Aorta (tissue), 5 donors: ENCODE measurements at regions not wholly inside any gene's neighbourhood (a gene's known extent, or its start where the extent isn't known, plus 50 kb on each side); places are given as distances from the start of the nearest gene placed in this dataset.

Experiments
- ATAC-seq: fragments of 200-7000 bp; cut with Tn5 transposase; one replicate; pipeline ENCODE4 v1.9.1; 2022; ENCODE audit warnings: moderate library complexity; ENCODE audit not compliant: low FRiP score
- DNase-seq, 2 donors: peaks; one replicate each; pipeline ENCODE4 v3.0.0-alpha.2; 2020
- H3K27ac ChIP-seq, 2 donors: one replicate each; pipeline ENCODE4 v1.5.1; 2013; ENCODE audit warnings: low read length in 2 of 2, mild to moderate bottlenecking in 2 of 2, moderate library complexity in 2 of 2, control low read depth in 1 of 2, inconsistent platforms in 1 of 2, low read depth in 1 of 2
- H3K27me3 ChIP-seq, 2 donors: one replicate each; pipeline ENCODE4 v1.6.1; 2013; ENCODE audit warnings: control low read depth in 1 of 2, low read length in 1 of 2, mild to moderate bottlenecking in 1 of 2, moderate library complexity in 1 of 2; ENCODE audit not compliant: insufficient read depth in 2 of 2, control insufficient read depth in 1 of 2
- H3K36me3 ChIP-seq, 2 donors: one replicate each; pipeline ENCODE4 v1.6.1; 2013; ENCODE audit warnings: control low read depth in 1 of 2, low read length in 1 of 2, mild to moderate bottlenecking in 1 of 2; ENCODE audit not compliant: insufficient read depth in 2 of 2, control insufficient read depth in 1 of 2
- H3K4me1 ChIP-seq, 2 donors: one replicate each; pipeline ENCODE4 v1.6.1; 2013; ENCODE audit warnings: low read length in 2 of 2, control low read depth in 1 of 2, mild to moderate bottlenecking in 1 of 2, moderate library complexity in 1 of 2; ENCODE audit not compliant: insufficient read depth in 2 of 2, control insufficient read depth in 1 of 2
- H3K4me3 ChIP-seq, 2 donors: one replicate each; pipeline ENCODE4 v1.5.1; 2013; ENCODE audit warnings: low read length in 2 of 2, control low read depth in 1 of 2, mild to moderate bottlenecking in 1 of 2
- H3K9me3 ChIP-seq: one replicate; pipeline ENCODE4 v1.6.1; 2013; ENCODE audit warnings: mild to moderate bottlenecking, low read length; ENCODE audit not compliant: control insufficient read depth
- WGBS, 2 donors: extraction: QIAGEN DNeasy Blood & Tissue Kit; methylation state at CpG; one replicate each; pipeline ENCODE4 v1.1.7; 2013; 5-methylcytosine and 5-hydroxymethylcytosine counted together
- intact Hi-C, 2 donors: fragments of 100-400 bp; cut with DNase I; formaldehyde crosslinking; loops; one replicate each; pipeline versions ENCODE4 v1.14.2 to v1.15.0; 2022
- donor health status: healthy with polysubstance abuse.
- donor health status: Bipolar disorder and iron deficiency.
- donor health status: DM: no; HTN: no; CAD: no.
- donor health status: DM: no; HTN: no; CAD: no.
- donor health status: DM: yes; HTN: yes; CAD: no.

GRCh38 chr5:135232958-135233357 is 166.1 kb downstream of the MACROH2A1 start:
- no peaks in the 10 kb centered on the region for H3K36me3 ChIP-seq
- no peak overlapping the region for H3K4me3 ChIP-seq
- WGBS, 2 donors, result 5 to 8% methylated on average over 8 of the region's 8 CpGs
- intact Hi-C loops, result no loop called here
- H3K9me3 ChIP-seq, result no peaks in the 10 kb centered on the region
- no peaks in the 10 kb centered on the region for H3K4me1 ChIP-seq
- peak overlapping the region in 1 of 2 donors; percentile 4 for H3K27ac ChIP-seq
- peak; percentile 47 for ATAC-seq
- no peaks in the 10 kb centered on the region for H3K27me3 ChIP-seq
- peak in 1 of 2 donors; percentile 60 for DNase-seq

- no peaks in the 10 kb centered on the region for H3K27me3 ChIP-seq
- intact Hi-C loops, result no loop called here
- DNase-seq (peak in 1 of 2 donors; percentile 38), ATAC-seq (no peak)
- no peaks in the 10 kb centered on the region for H3K36me3 ChIP-seq
- H3K27ac ChIP-seq, result no peak overlapping the region
- H3K9me3 ChIP-seq, result no peaks in the 10 kb centered on the region
- H3K4me1 ChIP-seq, result no peaks in the 10 kb centered on the region
- WGBS, 2 donors, result 98 to 100% methylated on average over 2 of the region's 2 CpGs
- no peak overlapping the region for H3K4me3 ChIP-seq
Measured at GRCh38 chr5:135231289-135231688, 167.7 kb downstream of the MACROH2A1 start.

- Histone ChIP-seq H3K27ac (peak overlapping the region in 1 of 2 donors; percentile 4), H3K9me3 (no peaks in the 10 kb centered on the region), H3K4me1 (no peaks in the 10 kb centered on the region), H3K27me3 (no peaks in the 10 kb centered on the region), H3K36me3 (no peaks in the 10 kb centered on the region), H3K4me3 (no peak overlapping the region)
- DNase-seq (peak; percentile 87 to 92), ATAC-seq (peak; percentile 91)
- WGBS, 2 donors, result 37 to 38% methylated on average over 11 to 12 of the region's 12 CpGs
- intact Hi-C loops, result no loop called here
Measured at GRCh38 chr5:135230251-135230925, 168.6 kb downstream of the MACROH2A1 start.

- H3K27me3 ChIP-seq, result no peaks in the 10 kb centered on the region
- intact Hi-C loops, result no loop called here
- ATAC-seq, result no peak
- no peaks in the 10 kb centered on the region for H3K4me1 ChIP-seq
- H3K36me3 ChIP-seq, result no peaks in the 10 kb centered on the region
- no peaks in the 10 kb centered on the region for H3K9me3 ChIP-seq
- no peak overlapping the region for H3K4me3 ChIP-seq
- 89 to 92% methylated on average over 4 of the region's 4 CpGs for WGBS, 2 donors
- H3K27ac ChIP-seq, result peak overlapping the region in 1 of 2 donors; percentile 4
- DNase-seq, result peak in 1 of 2 donors; percentile 21
Measured at GRCh38 chr5:135229679-135230132, 169.3 kb downstream of the MACROH2A1 start.

- Histone ChIP-seq H3K27me3 (no peaks in the 10 kb centered on the region), H3K36me3 (no peaks in the 10 kb centered on the region), H3K4me3 (no peak overlapping the region), H3K9me3 (no peaks in the 10 kb centered on the region), H3K27ac (peak overlapping the region in 1 of 2 donors; percentile 45), H3K4me1 (no peaks in the 10 kb centered on the region)
- ATAC-seq (no peak), DNase-seq (peak in 1 of 2 donors; percentile 19)
- WGBS, 2 donors, result 96 to 98% methylated on average over 2 of the region's 2 CpGs
- intact Hi-C loops, result no loop called here
Measured at GRCh38 chr5:135229122-135229521, 169.9 kb downstream of the MACROH2A1 start.

GRCh38 chr5:135228222-135228621 is 170.8 kb downstream of the MACROH2A1 start:
- H3K4me3 ChIP-seq, result no peak overlapping the region

GRCh38 chr5:135227064-135228022 is 171.7 kb downstream of the MACROH2A1 start:
- peak in 1 of 2 donors; percentile 10 for DNase-seq
- intact Hi-C loops, result no loop called here
- WGBS, 2 donors, result 83% methylated on average over 6 of the region's 6 CpGs
- H3K36me3 ChIP-seq, result no peaks in the 10 kb centered on the region
- no peak overlapping the region for H3K27ac ChIP-seq
- no peaks in the 10 kb centered on the region for H3K9me3 ChIP-seq
- H3K4me1 ChIP-seq, result no peaks in the 10 kb centered on the region
- H3K27me3 ChIP-seq, result no peaks in the 10 kb centered on the region
- no peak for ATAC-seq
- H3K4me3 ChIP-seq, result no peak overlapping the region

More at GRCh38 chr5:135228222-135228621, 170.8 kb downstream of the MACROH2A1 start:
- ATAC-seq (no peak), DNase-seq (peak in 1 of 2 donors; percentile 8)
- H3K27me3 ChIP-seq, result no peaks in the 10 kb centered on the region
- no peak overlapping the region for H3K27ac ChIP-seq
- H3K9me3 ChIP-seq, result no peaks in the 10 kb centered on the region
- WGBS, 2 donors, result 89 to 92% methylated on average over 1 of the region's 1 CpG
- no peaks in the 10 kb centered on the region for H3K4me1 ChIP-seq
- intact Hi-C loops, result no loop called here
- no peaks in the 10 kb centered on the region for H3K36me3 ChIP-seq

- Histone ChIP-seq H3K36me3 (no peaks in the 10 kb centered on the region), H3K9me3 (no peaks in the 10 kb centered on the region), H3K4me1 (no peaks in the 10 kb centered on the region), H3K4me3 (no peak overlapping the region), H3K27me3 (no peaks in the 10 kb centered on the region), H3K27ac (no peak overlapping the region)
- no peak for ATAC-seq
- peak in 1 of 2 donors; percentile 42 for DNase-seq
- WGBS, 2 donors, result 50 to 60% methylated on average over 16 of the region's 16 CpGs
- intact Hi-C loops, result no loop called here
Measured at GRCh38 chr5:135225856-135226560, 173.0 kb downstream of the MACROH2A1 start.
